Activated CD4-positive, alpha-beta memory T cell treated with anti-CD3 and anti-CD28 coated beads for 36 hours (primary cell): ENCODE measurements at regions not wholly inside any gene's neighbourhood (a gene's known extent, or its start where the extent isn't known, plus 50 kb on each side); places are given as distances from the start of the nearest gene placed in this dataset.

Experiments used
- CTCF ChIA-PET: fragments of 350-600 bp; sonication (Branson Sonifier 250); formaldehyde crosslinking; loops from one replicate; lab custom pipeline; 2021; ENCODE audit warnings: antibody characterized with exemption, inconsistent platforms; lab: Charles Lee
- POLR2A ChIA-PET: fragments of 350-600 bp; sonication (Branson Sonifier 250); formaldehyde crosslinking; loops from one replicate; lab custom pipeline; 2021; ENCODE audit warnings: antibody characterized with exemption; lab: Charles Lee
- DNase-seq: peaks from one replicate; pipeline ENCODE4 v3.0.0-alpha.2; 2020
- H3K27ac Mint-ChIP-seq: one replicate; pipeline ENCODE4 v1.8.0; 2021; ENCODE audit warnings: mixed read lengths
- H3K27me3 Mint-ChIP-seq: one replicate; pipeline ENCODE4 v1.8.0; 2021; ENCODE audit warnings: mixed read lengths
- H3K36me3 Mint-ChIP-seq: one replicate; pipeline ENCODE4 v1.8.0; 2021; ENCODE audit warnings: mixed read lengths
- H3K4me1 Mint-ChIP-seq: one replicate; pipeline ENCODE4 v1.8.0; 2021; ENCODE audit warnings: low read depth, mixed read lengths
- H3K4me3 Mint-ChIP-seq: one replicate; pipeline ENCODE4 v1.8.0; 2021; ENCODE audit warnings: mild to moderate bottlenecking, mixed read lengths
- H3K9me3 Mint-ChIP-seq: one replicate; pipeline ENCODE4 v1.8.0; 2021; ENCODE audit warnings: mixed read lengths
- intact Hi-C: fragments of 100-400 bp; cut with micrococcal nuclease; formaldehyde crosslinking; loops from one replicate; pipeline ENCODE4 v1.15.1; 2023

- no peaks in the 10 kb centered on the region for H3K4me1 Mint-ChIP-seq
- H3K36me3 Mint-ChIP-seq = no peaks in the 10 kb centered on the region
- H3K27ac Mint-ChIP-seq = no peak overlapping the region
- intact Hi-C loops = no loop called here
- POLR2A ChIA-PET = no interaction called here
- no peak overlapping the region for H3K4me3 Mint-ChIP-seq
- peaks cover 8% of the 10 kb centered on the region for H3K27me3 Mint-ChIP-seq
- CTCF ChIA-PET = no interaction called here
- no peaks in the 10 kb centered on the region for H3K9me3 Mint-ChIP-seq
- DNase-seq = no peak
These were observed 74.4 kb upstream of the ACP3 start for GRCh38 chr3:132242790-132243189.

DNA sequence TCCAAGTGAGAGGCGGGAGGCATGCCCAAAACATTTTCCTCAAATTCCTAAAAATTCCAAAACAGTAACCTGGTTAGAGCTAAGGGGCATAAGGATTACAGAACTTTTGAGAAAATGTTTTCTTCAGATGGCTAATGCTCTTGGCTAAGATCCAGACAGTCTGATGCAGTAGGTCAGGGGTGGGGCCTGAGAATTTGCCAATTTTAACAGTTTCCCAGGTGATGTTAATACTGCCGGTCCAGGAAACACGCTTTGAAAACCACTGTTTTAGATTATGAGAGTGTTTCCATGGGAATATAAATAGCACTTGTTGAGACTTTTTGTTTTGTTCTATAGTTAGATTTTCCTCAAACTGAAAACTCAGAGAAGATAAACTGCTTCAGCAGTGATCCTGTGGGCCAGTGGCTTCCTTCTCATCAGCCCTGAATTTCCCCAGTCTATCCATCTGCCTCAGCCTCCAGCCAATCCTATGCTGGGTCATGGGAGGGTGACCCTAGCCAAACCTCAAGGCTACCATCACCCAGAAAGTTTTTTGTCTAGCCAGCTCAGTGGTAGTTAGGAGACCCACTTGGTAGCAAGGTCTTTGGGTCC lies 71.6 kb upstream of the ACP3 start:
- Mint-ChIP-seq H3K4me1 (no peaks in the 10 kb centered on the region), H3K9me3 (no peaks in the 10 kb centered on the region), H3K27ac (no peak overlapping the region), H3K27me3 (peaks cover 7% of the 10 kb centered on the region), H3K4me3 (no peak overlapping the region), H3K36me3 (no peaks in the 10 kb centered on the region)
- DNase-seq = no peak
- ChIA-PET POLR2A (no interaction called here), CTCF (no interaction called here)
- intact Hi-C loops = no loop called here

- intact Hi-C loops = no loop called here
- H3K36me3 Mint-ChIP-seq = no peaks in the 10 kb centered on the region
These were observed 71.0 kb upstream of the ACP3 start for GRCh38 chr3:132246212-132246611.

GRCh38 chr3:132247211-132247610 lies 70.0 kb upstream of the ACP3 start:
- Mint-ChIP-seq H3K36me3 (no peaks in the 10 kb centered on the region), H3K27me3 (peaks cover 7% of the 10 kb centered on the region), H3K4me3 (no peak overlapping the region), H3K4me1 (no peaks in the 10 kb centered on the region), H3K9me3 (no peaks in the 10 kb centered on the region), H3K27ac (no peak overlapping the region)
- DNase-seq = no peak
- POLR2A ChIA-PET = no interaction called here
- CTCF ChIA-PET = no interaction called here
- intact Hi-C loops = no loop called here

More at GRCh38 chr3:132246212-132246611, 71.0 kb upstream of the ACP3 start:
- DNase-seq = no peak
- Mint-ChIP-seq H3K4me1 (no peaks in the 10 kb centered on the region), H3K9me3 (no peaks in the 10 kb centered on the region), H3K4me3 (no peak overlapping the region), H3K27me3 (peaks cover 7% of the 10 kb centered on the region), H3K27ac (no peak overlapping the region)
- POLR2A ChIA-PET = no interaction called here
- CTCF ChIA-PET = interaction anchor here (0.9 kb wide), 1 partner anchor 97 kb away, joined by 3 read pairs; no protein-coding TSS in a partner anchor

- intact Hi-C loops = no loop called here
- ChIA-PET POLR2A (no interaction called here), CTCF (no interaction called here)
- Mint-ChIP-seq H3K27me3 (peaks cover 6% of the 10 kb centered on the region), H3K9me3 (no peaks in the 10 kb centered on the region), H3K36me3 (no peaks in the 10 kb centered on the region), H3K4me1 (no peaks in the 10 kb centered on the region), H3K4me3 (no peak overlapping the region), H3K27ac (no peak overlapping the region)
- DNase-seq = no peak
These were observed 68.7 kb upstream of the ACP3 start for GRCh38 chr3:132248490-132248889.

DNA sequence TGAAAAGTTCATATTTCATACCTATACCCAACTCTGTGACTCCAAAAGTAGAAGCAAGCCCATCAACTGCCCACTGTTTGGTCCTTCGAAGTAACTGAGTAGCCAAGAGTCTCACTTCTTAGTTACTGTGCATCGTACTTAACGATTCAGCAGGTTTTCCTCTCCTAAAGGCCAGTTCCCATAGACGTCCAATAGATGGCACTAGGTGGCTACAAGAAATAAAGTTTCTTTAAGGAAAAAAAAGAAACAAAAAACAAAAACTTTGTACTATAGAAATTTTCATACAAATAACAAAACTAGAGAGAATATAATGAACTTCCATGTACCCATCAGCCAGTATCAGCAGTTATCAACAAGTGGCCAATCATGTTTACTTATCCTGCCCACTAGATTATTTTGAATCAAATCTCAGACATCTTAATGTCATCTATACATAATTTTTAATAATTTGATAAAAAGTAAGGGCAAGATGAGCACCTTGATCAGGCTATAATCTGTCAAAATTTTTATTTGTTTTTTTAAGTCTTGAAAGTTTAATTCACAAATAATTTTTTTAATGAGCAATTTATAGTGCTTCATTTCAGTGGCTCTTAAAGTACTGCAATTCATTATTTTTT lies 63.8 kb upstream of the ACP3 start:
- intact Hi-C loops = loop anchor here (1.0 to 2.0 kb wide), 2 partner anchors 90 to 145 kb away; no protein-coding TSS in a partner anchor
- CTCF ChIA-PET = interaction anchor here (0.7 to 1.1 kb wide), 2 partner anchors 95 to 144 kb away, joined by 3 to 4 read pairs; no protein-coding TSS in a partner anchor
- DNase-seq = no peak
- POLR2A ChIA-PET = no interaction called here
- H3K36me3 Mint-ChIP-seq = no peaks in the 10 kb centered on the region
- H3K4me1 Mint-ChIP-seq = no peaks in the 10 kb centered on the region
- H3K27me3 Mint-ChIP-seq = peaks cover 4% of the 10 kb centered on the region
- no peak overlapping the region for H3K27ac Mint-ChIP-seq
- H3K4me3 Mint-ChIP-seq = no peak overlapping the region
- H3K9me3 Mint-ChIP-seq = no peaks in the 10 kb centered on the region

DNA sequence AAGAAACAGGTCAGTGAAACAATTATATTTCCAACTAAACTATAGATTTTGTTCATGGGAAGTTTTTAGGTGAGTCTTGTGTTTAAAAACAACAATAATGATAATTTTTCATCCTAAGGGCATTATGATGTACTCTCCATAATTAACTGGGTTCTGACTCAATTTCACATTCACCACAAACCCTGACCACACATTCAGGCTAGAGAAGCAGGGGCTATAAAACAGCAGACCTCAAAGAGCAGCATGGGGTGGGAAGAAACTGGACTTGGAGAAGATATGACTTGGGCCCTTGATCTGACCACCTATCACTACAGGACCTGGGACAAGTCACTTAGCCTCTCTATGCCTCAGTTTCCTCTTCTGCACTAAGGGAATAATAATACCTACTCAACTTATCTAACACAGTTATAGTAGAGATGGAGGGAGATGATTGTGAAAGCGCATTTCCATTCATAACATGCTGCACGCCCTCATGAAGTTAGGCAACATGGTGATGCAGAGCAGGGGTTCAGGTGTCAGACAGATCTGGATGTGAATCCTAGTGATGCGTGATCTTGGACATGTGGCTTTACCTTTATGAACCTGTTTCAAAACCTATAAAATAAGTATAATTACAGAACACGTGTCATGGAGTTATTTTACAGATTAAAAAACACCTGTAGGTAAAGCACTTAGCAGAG lies 63.0 kb upstream of the ACP3 start:
- ChIA-PET POLR2A (no interaction called here), CTCF (interaction anchor here (0.7 to 3.4 kb wide), 2 partner anchors 88 to 94 kb away, joined by 3 to 30 read pairs; no protein-coding TSS in a partner anchor)
- no peak overlapping the region for H3K4me3 Mint-ChIP-seq
- H3K27ac Mint-ChIP-seq = no peak overlapping the region
- DNase-seq = no peak
- H3K9me3 Mint-ChIP-seq = no peaks in the 10 kb centered on the region
- intact Hi-C loops = no loop called here
- H3K27me3 Mint-ChIP-seq = peaks cover 2% of the 10 kb centered on the region
- H3K36me3 Mint-ChIP-seq = no peaks in the 10 kb centered on the region
- H3K4me1 Mint-ChIP-seq = no peaks in the 10 kb centered on the region

DNA sequence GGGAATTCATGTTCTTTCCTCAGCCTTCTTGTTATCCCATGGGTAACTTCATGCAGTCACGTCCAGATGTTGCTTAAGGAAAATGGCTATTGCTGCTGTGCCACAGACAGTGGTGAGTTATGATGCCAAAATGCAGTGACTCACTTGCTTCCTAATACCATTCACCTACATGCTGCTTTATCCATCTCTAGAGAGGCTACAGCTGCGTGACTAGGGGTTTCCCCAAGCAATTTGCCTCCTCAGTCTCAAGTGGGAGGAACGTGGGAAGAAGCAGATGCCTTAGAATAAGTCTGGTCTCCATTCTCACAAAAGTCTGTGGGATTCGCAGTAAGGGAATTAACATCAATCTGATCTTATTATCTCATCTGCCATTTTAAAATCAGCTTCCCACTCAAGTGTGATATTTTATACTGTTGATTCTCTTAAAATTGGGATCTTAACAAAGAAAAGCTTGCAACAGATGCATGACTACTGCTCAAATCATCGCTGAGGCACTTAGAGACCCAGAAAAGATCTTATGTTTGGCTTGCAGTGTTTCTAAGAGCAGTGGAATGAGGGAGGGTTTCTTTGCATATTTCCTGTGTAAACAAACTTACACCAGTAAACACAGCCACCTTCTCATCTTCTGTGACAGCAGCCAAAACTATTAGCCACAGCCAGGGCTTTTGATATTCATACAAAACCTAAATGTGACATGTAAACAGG lies 62.0 kb upstream of the ACP3 start:
- no peaks in the 10 kb centered on the region for H3K9me3 Mint-ChIP-seq
- H3K4me3 Mint-ChIP-seq = no peak overlapping the region
- CTCF ChIA-PET = interaction anchor here (3.4 kb wide), 1 partner anchor 87 kb away, joined by 30 read pairs; no protein-coding TSS in a partner anchor
- no peak overlapping the region for H3K27ac Mint-ChIP-seq
- DNase-seq = no peak
- intact Hi-C loops = no loop called here
- POLR2A ChIA-PET = no interaction called here
- peaks cover 2% of the 10 kb centered on the region for H3K27me3 Mint-ChIP-seq
- H3K36me3 Mint-ChIP-seq = no peaks in the 10 kb centered on the region
- H3K4me1 Mint-ChIP-seq = no peaks in the 10 kb centered on the region

GRCh38 chr3:132256989-132257388 lies 60.2 kb upstream of the ACP3 start:
- no peaks in the 10 kb centered on the region for H3K36me3 Mint-ChIP-seq
- H3K9me3 Mint-ChIP-seq = no peaks in the 10 kb centered on the region
- no peak overlapping the region for H3K27ac Mint-ChIP-seq
- ChIA-PET POLR2A (no interaction called here), CTCF (interaction anchor here (3.4 kb wide), 1 partner anchor 85 kb away, joined by 30 read pairs; no protein-coding TSS in a partner anchor)
- DNase-seq = no peak
- no peaks in the 10 kb centered on the region for H3K4me1 Mint-ChIP-seq
- H3K27me3 Mint-ChIP-seq = peaks cover 2% of the 10 kb centered on the region
- intact Hi-C loops = no loop called here
- H3K4me3 Mint-ChIP-seq = no peak overlapping the region

DNA sequence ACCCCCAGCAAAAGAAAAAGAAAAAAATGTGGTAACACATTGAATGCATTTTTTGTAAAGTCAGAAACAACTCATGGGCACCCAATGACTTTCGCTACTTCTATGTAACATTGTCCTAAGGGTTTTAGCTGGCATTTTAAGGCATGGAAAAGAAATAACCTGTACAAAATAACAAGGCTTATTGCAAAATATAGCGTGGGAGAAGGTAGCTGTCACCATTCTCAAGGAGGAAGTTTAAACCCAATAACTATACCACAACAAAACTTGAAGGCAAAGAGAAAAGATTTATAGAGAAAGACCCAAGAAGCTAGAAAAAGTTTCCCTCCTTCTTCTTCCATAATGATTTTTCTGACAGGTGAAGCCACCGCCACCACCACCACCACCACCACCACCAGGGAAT lies 55.7 kb upstream of the ACP3 start:
- CTCF ChIA-PET = interaction anchor here (0.7 kb wide), 1 partner anchor 81 kb away, joined by 3 read pairs; no protein-coding TSS in a partner anchor
- H3K27ac Mint-ChIP-seq = no peak overlapping the region
- H3K27me3 Mint-ChIP-seq = peaks cover 8% of the 10 kb centered on the region
- H3K4me3 Mint-ChIP-seq = no peak overlapping the region
- DNase-seq = no peak
- no peaks in the 10 kb centered on the region for H3K4me1 Mint-ChIP-seq
- no peaks in the 10 kb centered on the region for H3K9me3 Mint-ChIP-seq
- no peaks in the 10 kb centered on the region for H3K36me3 Mint-ChIP-seq
- POLR2A ChIA-PET = no interaction called here
- intact Hi-C loops = no loop called here

DNA sequence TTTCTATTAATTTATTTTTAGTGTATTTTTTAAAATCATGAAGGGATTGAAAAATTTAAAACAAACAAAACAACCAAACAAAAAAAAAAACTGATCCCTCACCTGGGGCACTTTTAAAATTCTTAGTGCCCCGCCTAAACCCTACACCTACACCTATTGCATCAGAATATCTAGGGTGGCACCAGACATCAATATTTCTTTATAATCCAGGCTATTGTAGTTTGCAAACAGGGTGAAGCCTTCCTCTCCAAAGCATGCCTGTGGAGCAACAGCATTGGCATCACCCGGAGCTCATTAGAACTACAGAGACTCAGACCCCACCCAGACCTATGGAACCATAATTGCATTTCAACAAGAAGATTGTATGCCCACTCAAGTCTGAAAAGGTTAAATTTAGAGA lies 54.9 kb upstream of the ACP3 start:
- Mint-ChIP-seq H3K36me3 (no peaks in the 10 kb centered on the region), H3K27ac (no peak overlapping the region), H3K4me1 (no peaks in the 10 kb centered on the region), H3K9me3 (no peaks in the 10 kb centered on the region), H3K27me3 (peaks cover 8% of the 10 kb centered on the region), H3K4me3 (no peak overlapping the region)
- POLR2A ChIA-PET = no interaction called here
- CTCF ChIA-PET = interaction anchor here (0.7 kb wide), 1 partner anchor 80 kb away, joined by 3 read pairs; no protein-coding TSS in a partner anchor
- intact Hi-C loops = no loop called here
- no peak for DNase-seq

GRCh38 chr3:132262956-132263355 lies 54.3 kb upstream of the ACP3 start:
- CTCF ChIA-PET = no interaction called here

More at GRCh38 chr3:132262956-132263355, 54.3 kb upstream of the ACP3 start:
- Mint-ChIP-seq H3K27me3 (peaks cover 8% of the 10 kb centered on the region), H3K27ac (no peak overlapping the region), H3K36me3 (no peaks in the 10 kb centered on the region), H3K4me1 (no peaks in the 10 kb centered on the region), H3K4me3 (no peak overlapping the region), H3K9me3 (no peaks in the 10 kb centered on the region)
- intact Hi-C loops = no loop called here
- no peak for DNase-seq
- POLR2A ChIA-PET = no interaction called here
